Breast epithelium (tissue), 4 donors: ENCODE measurements at regions not wholly inside any gene's neighbourhood (a gene's known extent, or its start where the extent isn't known, plus 50 kb on each side); places are given as distances from the start of the nearest gene placed in this dataset.

Experiments
- DNase-seq, 2 donors: peaks; one replicate each; pipeline ENCODE4 v3.0.0-alpha.2; 2019; ENCODE audit warnings: low spot score in 2 of 2
- H3K27ac ChIP-seq, 2 donors: fragments of 200-600 bp; sonication (generic) in 1 of 2; one replicate each; pipeline ENCODE4 v1.5.1; 2016 to 2019; ENCODE audit warnings: mild to moderate bottlenecking in 1 of 2
- H3K27me3 ChIP-seq, 2 donors: fragments of 200-600 bp; sonication (generic) in 1 of 2; one replicate each; pipeline versions ENCODE4 v1.5.1 to v1.6.0; 2017 to 2019; ENCODE audit warnings: control low read depth in 1 of 2, mild to moderate bottlenecking in 1 of 2
- H3K36me3 ChIP-seq: fragments of 200-600 bp; one replicate; pipeline ENCODE4 v1.5.1; 2019
- H3K4me1 ChIP-seq, 2 donors: fragments of 200-600 bp; sonication (generic); one replicate each; pipeline ENCODE4 v1.5.1; 2016 to 2019; ENCODE audit warnings: control low read depth in 1 of 2
- H3K4me3 ChIP-seq, 3 donors: fragments of 200-600 bp; sonication (generic); 1 replicate in 2 of 3; 2 replicates in 1 of 3; pipeline ENCODE4 v1.5.1; 2016 to 2019; ENCODE audit warnings: mild to moderate bottlenecking in 3 of 3, moderate library complexity in 2 of 3
- H3K9me3 ChIP-seq, 2 donors: fragments of 200-600 bp; sonication (generic) in 1 of 2; one replicate each; pipeline ENCODE4 v1.5.1; 2016 to 2019; ENCODE audit warnings: control low read depth in 1 of 2
- POLR2A ChIP-seq: fragments of 450-650 bp; IDR thresholded peaks from one replicate; pipeline ENCODE4 v1.6.1; 2016; ENCODE audit warnings: antibody characterized with exemption, mild to moderate bottlenecking, moderate library complexity
- POLR2AphosphoS5 ChIP-seq, 3 donors: sonication (generic); formaldehyde crosslinking; IDR thresholded peaks; one replicate each; pipeline ENCODE4 v1.6.1; 2017; ENCODE audit warnings: antibody characterized with exemption in 3 of 3
- intact Hi-C: fragments of 100-400 bp; cut with DNase I; formaldehyde crosslinking; loops from one replicate; pipeline ENCODE4 v1.15.1; 2023; ENCODE audit warnings: low total_unique reads
- TF ChIP-seq, protein P1 (sequence below), 3 donors: fragments of 450-650 bp; IDR thresholded peaks; one replicate each; pipeline ENCODE4 v1.5.1; 2016 to 2017; ENCODE audit warnings: antibody characterized with exemption in 3 of 3, mild to moderate bottlenecking in 3 of 3, moderate library complexity in 3 of 3

DNA sequence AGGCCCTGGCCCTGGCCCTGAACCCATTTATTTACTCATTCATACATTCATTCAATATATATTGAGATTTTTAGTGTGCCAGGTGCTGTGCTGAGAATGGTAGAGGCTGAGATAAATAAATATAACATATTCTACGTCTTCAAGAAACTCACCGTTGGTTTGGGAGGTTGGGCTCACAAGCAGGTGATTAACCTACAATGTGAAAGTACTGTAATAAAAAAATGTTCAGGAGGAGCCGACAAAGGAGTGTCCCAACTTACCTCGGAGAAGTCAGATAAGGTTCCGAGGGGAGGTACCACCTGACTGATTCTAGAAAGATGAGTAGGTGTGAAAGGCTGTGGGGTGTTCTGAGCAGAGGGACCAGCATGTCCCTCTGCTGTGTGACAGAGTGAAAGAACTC, 479.6 kb upstream of the KLF4 start:
- H3K27me3 ChIP-seq = no peaks in the 10 kb centered on the region
- no peaks in the 10 kb centered on the region for H3K36me3 ChIP-seq
- TF ChIP-seq, protein P1, sequence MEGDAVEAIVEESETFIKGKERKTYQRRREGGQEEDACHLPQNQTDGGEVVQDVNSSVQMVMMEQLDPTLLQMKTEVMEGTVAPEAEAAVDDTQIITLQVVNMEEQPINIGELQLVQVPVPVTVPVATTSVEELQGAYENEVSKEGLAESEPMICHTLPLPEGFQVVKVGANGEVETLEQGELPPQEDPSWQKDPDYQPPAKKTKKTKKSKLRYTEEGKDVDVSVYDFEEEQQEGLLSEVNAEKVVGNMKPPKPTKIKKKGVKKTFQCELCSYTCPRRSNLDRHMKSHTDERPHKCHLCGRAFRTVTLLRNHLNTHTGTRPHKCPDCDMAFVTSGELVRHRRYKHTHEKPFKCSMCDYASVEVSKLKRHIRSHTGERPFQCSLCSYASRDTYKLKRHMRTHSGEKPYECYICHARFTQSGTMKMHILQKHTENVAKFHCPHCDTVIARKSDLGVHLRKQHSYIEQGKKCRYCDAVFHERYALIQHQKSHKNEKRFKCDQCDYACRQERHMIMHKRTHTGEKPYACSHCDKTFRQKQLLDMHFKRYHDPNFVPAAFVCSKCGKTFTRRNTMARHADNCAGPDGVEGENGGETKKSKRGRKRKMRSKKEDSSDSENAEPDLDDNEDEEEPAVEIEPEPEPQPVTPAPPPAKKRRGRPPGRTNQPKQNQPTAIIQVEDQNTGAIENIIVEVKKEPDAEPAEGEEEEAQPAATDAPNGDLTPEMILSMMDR (IDR thresholded peaks at IDR 0.05) = no peak
- no peak for TF ChIP-seq POLR2A
- TF ChIP-seq POLR2AphosphoS5 (IDR thresholded peaks at IDR 0.05) = no peak
- H3K4me3 ChIP-seq = no peak overlapping the region
- DNase-seq = no peak
- no peak overlapping the region for H3K27ac ChIP-seq
- no peaks in the 10 kb centered on the region for H3K4me1 ChIP-seq
- intact Hi-C loops = no loop called here
- no peaks in the 10 kb centered on the region for H3K9me3 ChIP-seq

DNA sequence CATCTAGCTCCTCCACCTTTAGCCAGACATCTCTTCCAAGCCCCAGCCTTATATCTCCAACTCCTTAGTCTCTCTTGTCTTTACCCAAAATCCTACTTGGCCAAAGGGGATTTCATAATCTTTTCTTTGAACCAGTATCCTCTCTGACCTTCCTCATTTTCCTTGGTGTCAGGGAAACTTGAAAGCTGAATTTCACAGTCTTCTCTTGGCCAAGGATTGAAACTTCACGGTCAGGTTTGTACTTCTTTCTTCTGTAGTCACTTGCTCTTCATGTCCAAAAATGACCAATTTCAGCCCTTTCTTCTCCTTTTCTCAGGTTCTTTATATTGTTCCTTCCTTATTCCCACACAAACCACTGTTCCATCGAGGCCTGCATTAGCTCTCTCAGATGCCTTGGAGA, 473.7 kb upstream of the KLF4 start:
- Histone ChIP-seq H3K36me3 (no peaks in the 10 kb centered on the region), H3K9me3 (no peaks in the 10 kb centered on the region), H3K27me3 (no peaks in the 10 kb centered on the region), H3K4me1 (no peaks in the 10 kb centered on the region), H3K4me3 (no peak overlapping the region), H3K27ac (no peak overlapping the region)
- TF ChIP-seq, protein P1 (IDR thresholded peaks at IDR 0.05) = no peak
- TF ChIP-seq POLR2A (no peak), POLR2AphosphoS5 (IDR thresholded peaks at IDR 0.05) (no peak)
- DNase-seq = no peak
- intact Hi-C loops = no loop called here

DNA sequence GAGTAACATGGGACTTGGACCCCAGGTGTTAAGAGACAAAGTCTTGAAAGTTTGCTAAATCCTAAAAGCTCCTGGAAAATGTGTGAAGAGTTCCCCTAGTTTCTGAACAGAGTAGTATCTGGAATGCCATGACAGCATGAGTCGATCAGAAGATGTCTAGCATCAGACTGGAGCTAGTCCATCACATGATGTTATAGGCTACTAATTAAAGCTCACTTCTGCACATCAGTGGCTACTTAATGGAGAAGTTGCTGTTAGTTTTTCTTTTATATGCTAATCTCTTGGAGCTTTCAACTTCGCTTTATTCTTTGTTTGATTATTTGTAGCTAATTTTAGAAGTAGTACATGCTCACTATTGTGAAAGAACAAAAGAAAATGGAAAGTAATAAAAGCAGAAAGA, 471.3 kb upstream of the KLF4 start:
- H3K27me3 ChIP-seq = no peaks in the 10 kb centered on the region
- H3K4me1 ChIP-seq = no peaks in the 10 kb centered on the region
- H3K36me3 ChIP-seq = no peaks in the 10 kb centered on the region
- no peak overlapping the region for H3K27ac ChIP-seq
- intact Hi-C loops = no loop called here
- TF ChIP-seq, protein P1 (IDR thresholded peaks at IDR 0.05) = no peak
- no peak for TF ChIP-seq POLR2A
- no peaks in the 10 kb centered on the region for H3K9me3 ChIP-seq
- H3K4me3 ChIP-seq = no peak overlapping the region
- DNase-seq = no peak

DNA sequence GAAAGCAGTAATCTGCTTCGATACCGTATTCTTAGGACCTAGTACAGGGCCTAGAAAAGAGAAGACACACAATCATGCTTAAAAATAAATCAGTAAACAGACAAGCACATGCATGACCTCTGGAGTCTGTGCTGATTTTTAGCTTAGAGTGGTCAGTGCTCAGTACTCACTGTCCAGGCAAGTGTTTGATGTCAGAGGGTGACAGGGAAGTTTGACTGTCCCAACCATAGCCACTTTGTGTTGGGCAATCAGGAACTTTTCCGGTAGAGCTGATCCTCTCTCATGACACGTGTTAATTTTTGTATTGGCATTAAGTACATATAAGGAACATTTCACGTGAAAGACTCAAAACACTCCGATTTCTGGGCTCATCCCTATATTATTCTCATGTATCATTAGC, 464.7 kb upstream of the KLF4 start:
- H3K9me3 ChIP-seq = no peaks in the 10 kb centered on the region
- H3K27ac ChIP-seq = no peak overlapping the region
- H3K4me1 ChIP-seq = no peaks in the 10 kb centered on the region
- H3K27me3 ChIP-seq = no peaks in the 10 kb centered on the region
- no peak for DNase-seq
- TF ChIP-seq, protein P1 (IDR thresholded peaks at IDR 0.05) = no peak
- no peak for TF ChIP-seq POLR2A
- no peak for TF ChIP-seq POLR2AphosphoS5 (IDR thresholded peaks at IDR 0.05)
- H3K36me3 ChIP-seq = no peaks in the 10 kb centered on the region
- intact Hi-C loops = no loop called here
- H3K4me3 ChIP-seq = no peak overlapping the region

DNA sequence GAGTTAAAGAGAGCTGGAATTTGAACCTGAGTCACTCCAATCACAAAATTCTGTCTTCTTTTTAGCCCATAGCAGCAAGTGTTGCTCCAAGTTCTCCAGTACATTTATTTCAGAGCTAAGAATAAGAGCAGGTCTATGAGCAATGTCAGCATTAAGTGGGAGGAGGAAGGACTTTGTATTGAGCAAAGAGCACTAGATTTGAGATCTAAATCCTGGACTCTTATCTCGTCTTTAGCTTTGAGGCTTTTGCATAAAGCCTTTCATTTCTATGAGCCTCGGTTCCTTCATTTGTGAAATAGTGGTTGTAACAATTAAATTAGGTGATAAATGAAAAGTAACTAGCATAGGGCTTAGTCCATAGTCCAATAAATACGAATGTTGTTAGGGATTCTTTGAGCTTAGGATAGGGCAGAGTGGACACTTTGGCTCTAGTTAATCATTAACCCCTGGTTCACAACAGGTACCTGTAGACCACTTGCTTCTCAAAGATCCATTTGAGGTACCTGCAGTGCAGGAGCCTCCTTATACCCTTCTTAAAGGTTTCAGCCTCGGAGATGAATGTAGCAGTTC, 464.1 kb upstream of the KLF4 start:
- Histone ChIP-seq H3K27ac (no peak overlapping the region), H3K4me3 (no peak overlapping the region), H3K36me3 (no peaks in the 10 kb centered on the region), H3K9me3 (no peaks in the 10 kb centered on the region), H3K4me1 (no peaks in the 10 kb centered on the region), H3K27me3 (no peaks in the 10 kb centered on the region)
- TF ChIP-seq POLR2A = no peak
- no peak for DNase-seq
- intact Hi-C loops = no loop called here

DNA sequence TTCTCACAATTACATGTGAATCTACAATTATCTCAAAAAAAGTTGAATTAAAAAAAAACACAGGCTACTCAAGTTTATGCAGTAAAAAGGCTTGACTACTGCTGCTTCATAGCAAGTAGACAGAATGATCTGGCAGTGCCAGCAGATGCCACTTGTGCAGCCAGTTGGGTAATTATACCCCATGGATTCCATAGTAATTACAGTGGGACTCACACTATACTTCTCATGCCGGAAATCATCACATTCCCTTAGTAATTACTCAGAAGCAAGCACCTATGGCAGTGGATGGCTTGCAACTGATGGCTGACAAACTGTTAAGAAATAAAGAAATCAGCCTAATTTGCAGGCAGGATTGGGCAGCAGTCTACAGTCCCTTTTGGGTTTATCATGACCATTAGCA, 463.2 kb upstream of the KLF4 start:
- TF ChIP-seq, protein P1 (IDR thresholded peaks at IDR 0.05) = no peak
- TF ChIP-seq POLR2A (no peak), POLR2AphosphoS5 (IDR thresholded peaks at IDR 0.05) (no peak)
- intact Hi-C loops = no loop called here
- H3K27ac ChIP-seq = no peak overlapping the region
- no peaks in the 10 kb centered on the region for H3K27me3 ChIP-seq
- H3K36me3 ChIP-seq = no peaks in the 10 kb centered on the region
- H3K4me3 ChIP-seq = no peak overlapping the region
- no peak for DNase-seq
- no peaks in the 10 kb centered on the region for H3K4me1 ChIP-seq
- H3K9me3 ChIP-seq = no peaks in the 10 kb centered on the region
